ENCODE measurements at regions not wholly inside any gene's neighbourhood (a gene's known extent, or its start where the extent isn't known, plus 50 kb on each side); places are given as distances from the start of the nearest gene placed in this dataset.
"Not testable (repeated sequence)": the region's sequence is repeated elsewhere in the genome, so short reads cannot be mapped to it uniquely, and the experiment has no call there.

GRCh38 chr6:169396009-169396539, 142.4 kb upstream of the THBS2 start:
- not testable (repeated sequence) for TF ChIP-seq CTCF (optimal IDR thresholded peaks at IDR 0.05 in 1 of 3, IDR thresholded peaks at IDR 0.05 in 1 of 3, conservative IDR thresholded peaks at IDR 0.05 in 1 of 3; ENCODE audit: extremely low read depth in 1 of 3, insufficient read depth in 2 of 3, low read length in 3 of 3); EZH2 (IDR thresholded peaks at IDR 0.05; ENCODE audit: low read length)

Measured in keratinocyte (primary cell).